Stomach (tissue), 8 donors: ENCODE measurements at regions not wholly inside any gene's neighbourhood (a gene's known extent, or its start where the extent isn't known, plus 50 kb on each side); places are given as distances from the start of the nearest gene placed in this dataset.

Experiments used
- DNase-seq, 2 donors: peaks; one replicate each; pipeline versions ENCODE4 v3.0.0 to v3.0.0-alpha.2; 2013 to 2019
- H3K27ac ChIP-seq, 5 donors: fragments of 200-600 bp in 4 of 5; sonication (generic) in 4 of 5; one replicate each; pipeline ENCODE4 v1.5.1; 2013 to 2019; ENCODE audit warnings: mild to moderate bottlenecking in 1 of 5, moderate library complexity in 1 of 5
- H3K27me3 ChIP-seq, 3 donors: fragments of 200-600 bp; sonication (generic); one replicate each; pipeline ENCODE4 v1.5.1; 2017 to 2019; ENCODE audit warnings: mixed run types in 1 of 3
- H3K36me3 ChIP-seq, 4 donors: fragments of 200-600 bp; sonication (generic); 1 replicate in 3 of 4; 2 replicates in 1 of 4; pipeline ENCODE4 v1.5.1; 2016 to 2019
- H3K4me1 ChIP-seq, 4 donors: fragments of 200-600 bp; sonication (generic); one replicate each; pipeline ENCODE4 v1.5.1; 2016 to 2019
- H3K4me3 ChIP-seq, 4 donors: fragments of 200-600 bp; sonication (generic) in 3 of 4; one replicate each; pipeline ENCODE4 v1.5.1; 2016 to 2019; ENCODE audit warnings: mild to moderate bottlenecking in 1 of 4
- H3K9me3 ChIP-seq, 4 donors: fragments of 200-600 bp; sonication (generic); one replicate each; pipeline ENCODE4 v1.5.1; 2016 to 2019
- CTCF ChIP-seq, 7 experiments: fragments of 450-650 bp in 4 of 7; fragments of 200-600 bp in 3 of 7; sonication (generic) in 3 of 7; IDR thresholded peaks; one replicate each; pipeline ENCODE4 v1.5.1; 2016 to 2019; ENCODE audit warnings: antibody characterized with exemption in 7 of 7, control low read depth in 2 of 7, mild to moderate bottlenecking in 1 of 7
- EP300 ChIP-seq: sonication (generic); formaldehyde crosslinking; IDR thresholded peaks from one replicate; pipeline ENCODE4 v1.6.1; 2017; ENCODE audit warnings: antibody characterized with exemption
- POLR2A ChIP-seq, 4 donors: fragments of 450-650 bp; IDR thresholded peaks; one replicate each; pipeline ENCODE4 v1.6.1; 2016; ENCODE audit warnings: antibody characterized with exemption in 4 of 4, control low read depth in 2 of 4, mild to moderate bottlenecking in 1 of 4, moderate library complexity in 1 of 4
- POLR2AphosphoS5 ChIP-seq, 3 donors: sonication (generic); formaldehyde crosslinking; IDR thresholded peaks; one replicate each; pipeline ENCODE4 v1.6.1; 2016; ENCODE audit warnings: antibody characterized with exemption in 3 of 3
- WGBS, 5 donors: extraction: QIAGEN DNeasy Blood & Tissue Kit in 3 of 5; methylation state at CpG; one replicate each; pipeline versions ENCODE4 v1.1.5 to v1.1.7; 2013 to 2018; 5-methylcytosine and 5-hydroxymethylcytosine counted together
- intact Hi-C: fragments of 100-400 bp; cut with DNase I; formaldehyde crosslinking; loops from one replicate; pipeline ENCODE4 v1.15.1; 2023; ENCODE audit warnings: low total_unique reads
- donor health status: healthy with polysubstance abuse.
- donor health status: Bipolar disorder and iron deficiency.
- donor health status: healthy.

GRCh38 chr14:56515739-56516138 lies 63.9 kb upstream of the TMEM260 start:
- no peak overlapping the region for H3K4me3 ChIP-seq
- H3K36me3 ChIP-seq: no peaks in the 10 kb centered on the region
- no peak for DNase-seq
- 82 to 94% (median 93%) methylated on average over 2 of the region's 2 CpGs for WGBS, 5 donors
- H3K4me1 ChIP-seq: no peaks in the 10 kb centered on the region
- intact Hi-C loops: no loop called here
- no peak overlapping the region for H3K27ac ChIP-seq
- TF ChIP-seq EP300 (no peak), POLR2AphosphoS5 (IDR thresholded peaks at IDR 0.05) (no peak), CTCF (IDR thresholded peaks at IDR 0.05) (no peak), POLR2A (IDR thresholded peaks at IDR 0.05) (no peak)
- H3K9me3 ChIP-seq: no peaks in the 10 kb centered on the region
- peaks cover 0 to 24% (median 0%) of the 10 kb centered on the region in 3 donors for H3K27me3 ChIP-seq

- intact Hi-C loops: no loop called here
- H3K27me3 ChIP-seq: peaks cover 0 to 24% (median 3%) of the 10 kb centered on the region in 3 donors
- no peaks in the 10 kb centered on the region for H3K36me3 ChIP-seq
- no peaks in the 10 kb centered on the region for H3K9me3 ChIP-seq
- no peak overlapping the region for H3K4me3 ChIP-seq
- no peaks in the 10 kb centered on the region for H3K4me1 ChIP-seq
- H3K27ac ChIP-seq: no peak overlapping the region
- TF ChIP-seq POLR2AphosphoS5 (IDR thresholded peaks at IDR 0.05): no peak
- TF ChIP-seq POLR2A (IDR thresholded peaks at IDR 0.05): no peak
- no peak for DNase-seq
Observed at GRCh38 chr14:56522403-56522802, 57.2 kb upstream of the TMEM260 start.

- no peak for DNase-seq
- no peaks in the 10 kb centered on the region for H3K36me3 ChIP-seq
- no peaks in the 10 kb centered on the region for H3K4me1 ChIP-seq
- intact Hi-C loops: no loop called here
- H3K4me3 ChIP-seq: no peak overlapping the region
- no peaks in the 10 kb centered on the region for H3K9me3 ChIP-seq
- no peak overlapping the region for H3K27ac ChIP-seq
- peaks cover 0 to 11% (median 10%) of the 10 kb centered on the region in 3 donors for H3K27me3 ChIP-seq
- TF ChIP-seq POLR2A (IDR thresholded peaks at IDR 0.05) (no peak), POLR2AphosphoS5 (IDR thresholded peaks at IDR 0.05) (no peak), CTCF (IDR thresholded peaks at IDR 0.05) (no peak), EP300 (no peak)
- 29 to 51% (median 44%) methylated on average over 3 of the region's 3 CpGs for WGBS, 5 donors
Observed at GRCh38 chr14:56524971-56525677, 54.5 kb upstream of the TMEM260 start.

- TF ChIP-seq EP300 (no peak), POLR2A (IDR thresholded peaks at IDR 0.05) (no peak), CTCF (IDR thresholded peaks at IDR 0.05) (no peak), POLR2AphosphoS5 (IDR thresholded peaks at IDR 0.05) (no peak)
- WGBS, 5 donors: 42 to 59% (median 51%) methylated on average over 4 of the region's 4 CpGs
- intact Hi-C loops: no loop called here
- Histone ChIP-seq H3K4me1 (no peaks in the 10 kb centered on the region), H3K4me3 (no peak overlapping the region), H3K9me3 (no peaks in the 10 kb centered on the region), H3K36me3 (no peaks in the 10 kb centered on the region), H3K27me3 (peaks cover 0 to 11% (median 10%) of the 10 kb centered on the region in 3 donors), H3K27ac (no peak overlapping the region)
- no peak for DNase-seq
Observed at GRCh38 chr14:56528927-56529326, 50.7 kb upstream of the TMEM260 start.
